HG03066 (cell line): ENCODE measurements at regions not wholly inside any gene's neighbourhood (a gene's known extent, or its start where the extent isn't known, plus 50 kb on each side); places are given as distances from the start of the nearest gene placed in this dataset.

ENCODE experiments used
- ATAC-seq: cut with Tn5 transposase; IDR thresholded peaks from one replicate; pipeline ENCODE4 v1.9.1; 2021; ENCODE audit warnings: low read depth; ENCODE audit not compliant: unreplicated experiment

DNA sequence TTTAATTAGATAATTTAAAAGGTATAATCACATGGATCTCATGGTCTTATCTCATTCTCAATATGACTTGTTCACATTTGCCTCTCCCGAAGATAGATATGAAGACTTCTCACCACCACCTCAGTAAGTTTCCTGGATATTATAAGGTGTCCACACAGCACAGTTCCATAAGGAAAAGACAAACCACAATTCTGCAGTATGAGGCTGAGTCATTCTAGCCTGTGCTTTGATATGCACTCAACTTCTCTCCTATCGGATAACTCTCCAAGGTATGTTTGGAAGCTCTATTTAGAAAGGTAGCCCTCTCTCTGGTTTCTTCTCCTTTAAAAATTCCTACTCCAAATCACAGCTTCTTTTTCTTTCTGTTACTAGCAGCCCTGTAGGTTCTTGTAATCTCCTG, 612.8 kb downstream of the ZPLD1 start:
- no peak for ATAC-seq

DNA sequence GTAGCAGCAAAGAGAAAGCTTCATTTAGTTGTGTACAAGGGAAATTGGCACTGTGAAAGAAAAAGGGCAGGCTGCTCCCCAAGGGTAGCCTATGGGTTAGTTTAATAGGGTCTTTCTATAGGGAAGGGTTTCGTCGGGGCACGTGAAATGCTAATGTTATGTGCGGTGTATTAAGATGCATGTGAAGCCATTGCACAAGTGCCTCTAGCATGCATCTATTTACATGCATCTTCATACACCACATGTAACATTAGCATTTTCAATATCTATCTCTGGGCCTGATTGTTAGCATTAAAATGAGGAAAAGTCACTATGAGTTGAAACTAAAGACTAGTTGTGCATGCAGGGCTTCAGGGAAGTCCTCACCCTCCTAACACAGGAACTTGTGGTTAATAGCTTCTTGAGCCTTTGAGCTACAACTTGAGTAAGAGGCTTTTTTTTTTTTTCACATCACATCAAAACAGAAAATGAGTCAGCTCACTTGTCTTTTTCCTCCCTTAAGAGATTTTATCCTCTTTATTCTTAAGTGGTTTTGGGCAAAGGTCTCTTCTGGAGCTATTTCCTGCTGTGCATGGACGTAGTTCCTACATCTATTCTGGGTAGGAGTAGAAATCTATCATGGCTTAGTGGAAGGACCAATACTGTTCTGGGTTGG, 613.4 kb downstream of the ZPLD1 start:
- ATAC-seq: no peak

DNA sequence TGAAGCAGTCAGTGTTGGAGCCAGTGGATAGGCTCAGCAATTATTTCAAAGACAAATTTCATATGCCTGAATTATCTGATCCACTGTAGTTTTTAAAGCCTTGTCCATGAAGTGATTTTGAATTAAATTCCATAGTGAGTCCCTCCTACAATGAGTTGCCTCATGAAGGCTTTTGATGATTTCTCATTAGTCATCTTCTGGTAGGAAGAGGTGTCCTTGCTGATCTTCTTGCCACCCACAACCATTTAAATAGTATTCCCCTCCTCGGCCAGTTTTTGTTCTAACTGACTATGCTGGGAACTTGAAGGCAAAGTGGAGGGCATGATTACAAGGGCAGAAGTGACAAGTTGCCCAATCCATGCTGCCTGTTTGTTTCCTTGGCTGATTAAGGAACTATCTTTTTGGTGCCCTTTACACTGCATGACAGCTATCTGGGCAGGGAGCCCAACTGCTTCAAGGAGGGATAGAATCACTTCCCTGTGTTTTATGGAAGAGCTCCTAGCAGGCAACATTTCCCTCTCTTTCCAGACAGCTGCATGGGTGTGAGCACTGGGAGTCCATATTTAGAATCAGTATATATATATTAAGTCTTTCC, 617.5 kb downstream of the ZPLD1 start:
- no peak for ATAC-seq

DNA sequence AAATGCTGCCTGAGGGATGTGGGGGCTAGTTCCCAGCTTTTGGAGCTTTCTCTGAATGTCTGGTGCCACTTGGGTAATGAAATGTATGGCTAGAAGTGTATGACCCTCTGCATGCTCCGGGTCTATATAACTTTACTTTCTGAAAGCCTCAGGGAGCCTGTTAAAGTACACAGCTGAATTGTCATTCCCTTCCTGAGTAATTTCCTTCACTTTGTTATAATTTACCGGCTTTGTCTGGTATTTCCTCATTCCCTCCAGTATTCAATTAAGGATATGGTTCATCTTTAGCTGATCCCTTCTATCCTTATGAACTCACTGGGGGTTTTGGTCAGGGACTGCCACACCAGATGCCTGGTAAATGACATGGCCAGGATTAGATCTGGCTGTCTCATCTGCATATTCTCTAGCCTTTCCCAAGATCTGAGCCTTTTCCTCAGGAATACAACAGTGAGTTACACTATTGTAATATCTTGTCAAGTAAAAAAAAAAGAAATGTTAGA, 620.3 kb downstream of the ZPLD1 start:
- ATAC-seq: no peak

DNA sequence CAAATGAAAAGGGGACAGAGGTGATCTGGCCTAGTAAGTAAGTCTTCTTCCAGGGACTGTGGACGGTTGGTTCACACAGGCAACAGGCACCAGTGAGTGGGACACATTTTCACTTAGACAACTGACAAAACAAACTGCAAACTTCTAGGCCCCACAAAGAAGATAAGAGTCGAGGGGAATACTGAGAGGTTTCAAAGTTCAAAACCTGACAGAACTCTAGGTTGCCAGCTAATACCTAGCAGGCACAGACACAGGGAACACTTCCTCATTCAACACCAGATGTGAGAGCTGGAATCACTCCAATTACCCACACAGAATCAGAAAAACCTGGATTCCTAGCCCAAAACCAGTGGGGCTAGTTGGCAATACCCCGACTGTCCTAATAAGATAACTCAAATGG, 621.7 kb downstream of the ZPLD1 start:
- no peak for ATAC-seq

DNA sequence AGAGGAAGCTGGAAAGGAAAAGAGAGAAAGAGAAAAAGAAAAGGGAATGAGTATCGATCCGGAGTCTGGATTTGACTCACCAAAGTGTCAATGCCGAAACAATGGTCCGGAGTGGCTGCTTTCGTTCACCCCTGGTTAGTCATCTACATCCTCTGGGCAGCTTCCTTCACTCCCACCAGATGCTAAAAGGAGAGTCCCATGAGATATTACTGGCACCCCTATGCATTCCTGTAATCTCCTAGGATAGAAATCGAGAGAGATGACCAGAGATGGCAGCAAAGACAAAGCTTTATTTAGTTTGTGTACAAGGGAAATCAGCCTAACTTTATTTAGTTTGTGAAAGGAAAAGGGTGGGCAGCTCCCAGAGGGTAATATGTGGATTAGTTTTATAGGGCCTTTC, 622.2 kb downstream of the ZPLD1 start:
- no peak for ATAC-seq

DNA sequence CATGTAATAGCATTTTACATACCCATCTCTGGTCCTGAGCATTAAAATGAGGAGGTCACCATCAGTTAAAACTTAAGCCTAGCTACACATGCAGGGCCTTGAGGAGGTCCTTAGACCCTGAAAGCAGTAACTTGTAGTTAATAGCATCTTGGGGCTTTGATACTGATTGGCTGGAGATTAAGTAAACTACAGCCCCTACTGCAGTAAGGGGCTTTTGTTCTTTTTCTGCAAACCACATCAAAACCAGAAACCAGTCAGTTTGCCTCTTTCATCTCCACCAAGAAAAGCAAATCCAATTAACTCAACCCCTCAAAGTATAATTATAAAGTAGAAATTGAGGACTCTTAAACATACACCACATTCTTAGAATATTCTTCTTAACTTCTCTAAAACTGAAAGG, 622.7 kb downstream of the ZPLD1 start:
- ATAC-seq: no peak

DNA sequence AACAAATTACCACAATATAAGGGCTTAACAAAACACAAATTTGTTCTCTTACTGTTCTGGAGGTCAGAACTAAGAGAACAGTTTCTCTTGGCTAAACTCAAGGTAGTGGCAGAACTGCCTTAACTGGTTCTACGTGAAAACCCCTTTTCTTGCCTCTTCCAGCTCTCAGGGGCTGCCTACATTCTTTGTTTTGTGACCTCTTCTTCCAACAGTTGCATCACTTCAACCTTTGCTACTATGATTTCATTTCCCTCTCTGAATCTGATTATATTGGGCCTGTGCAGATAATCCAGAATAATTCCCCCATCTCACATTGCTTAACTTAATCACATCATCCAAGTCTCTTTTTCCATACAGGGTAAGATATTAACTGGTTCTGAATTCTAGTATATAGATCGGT, 624.6 kb downstream of the ZPLD1 start:
- ATAC-seq: no peak

DNA sequence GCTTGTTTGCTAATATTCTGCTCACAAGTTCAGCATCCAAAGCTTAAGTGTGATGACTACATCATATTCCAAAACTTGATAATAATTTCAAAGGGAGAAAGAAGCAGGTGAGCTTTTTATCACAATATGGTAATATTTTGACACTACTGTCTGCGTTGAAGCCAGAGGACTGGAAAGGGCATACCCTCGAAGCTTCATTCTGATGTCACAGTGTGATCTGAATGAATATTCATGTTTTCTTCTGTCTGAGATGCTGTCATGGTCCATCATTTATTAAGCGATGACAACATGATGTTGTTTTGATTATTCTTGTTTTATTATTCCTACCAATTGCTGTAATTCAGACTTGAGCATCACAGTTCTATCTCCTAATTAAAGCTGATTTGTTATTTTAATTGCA, 625.4 kb downstream of the ZPLD1 start:
- no peak for ATAC-seq

DNA sequence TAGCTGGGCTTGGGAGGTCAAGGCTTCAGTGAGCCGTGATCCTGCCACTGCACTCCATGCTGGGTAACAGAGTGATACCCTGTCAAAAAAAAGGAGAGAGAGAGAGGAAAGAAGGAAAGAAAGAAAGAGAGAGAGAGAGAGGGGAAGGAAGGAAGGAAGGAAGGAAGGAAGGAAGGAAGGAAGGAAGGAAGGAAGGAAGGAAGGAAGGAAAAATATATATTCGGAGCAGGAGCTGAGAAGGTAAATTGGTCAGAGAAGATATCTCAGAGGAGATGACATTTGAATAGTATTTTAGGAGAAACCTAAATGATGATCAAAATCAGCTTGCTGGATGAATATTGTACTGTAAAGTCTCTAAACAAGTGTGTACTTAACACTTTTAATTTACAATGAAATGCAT, 633.1 kb downstream of the ZPLD1 start:
- ATAC-seq: no peak

DNA sequence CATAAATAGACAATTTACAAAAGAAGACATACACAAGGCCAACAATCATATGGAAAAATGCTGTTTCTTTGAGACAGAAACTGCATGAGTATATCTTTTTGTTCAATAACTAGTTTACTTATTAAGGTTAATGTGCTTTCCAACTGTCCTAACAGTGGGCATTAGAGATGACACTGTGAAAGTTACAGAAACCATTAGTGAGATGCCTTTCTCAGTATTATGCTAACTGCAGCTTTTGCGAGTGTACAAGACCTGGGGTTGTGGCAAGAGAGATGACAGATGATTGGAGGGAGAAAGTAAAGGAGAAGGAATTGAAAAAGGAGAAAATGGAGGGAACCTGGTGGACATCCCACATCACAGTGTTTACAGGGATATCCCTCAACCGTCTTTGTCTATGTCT, 640.5 kb downstream of the ZPLD1 start:
- ATAC-seq: no peak

DNA sequence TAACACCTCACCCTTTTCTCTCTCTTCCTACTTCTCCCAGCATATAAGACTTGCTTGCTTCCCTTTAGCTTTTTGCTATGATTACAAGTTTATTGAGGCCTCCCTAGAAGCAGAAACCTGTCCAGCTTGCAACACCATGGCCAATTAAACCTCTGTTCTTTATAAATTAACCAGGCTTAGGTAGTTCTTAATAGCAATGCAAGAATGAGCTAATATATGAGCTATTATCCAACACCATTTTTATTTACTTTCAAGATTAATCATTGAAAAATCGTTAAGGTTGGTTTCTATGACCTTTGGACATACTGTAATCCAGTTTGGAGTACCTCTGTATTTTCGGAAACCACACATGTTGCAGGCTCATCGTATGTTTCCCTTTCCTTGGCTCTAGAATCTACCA, 643.1 kb downstream of the ZPLD1 start:
- no peak for ATAC-seq

DNA sequence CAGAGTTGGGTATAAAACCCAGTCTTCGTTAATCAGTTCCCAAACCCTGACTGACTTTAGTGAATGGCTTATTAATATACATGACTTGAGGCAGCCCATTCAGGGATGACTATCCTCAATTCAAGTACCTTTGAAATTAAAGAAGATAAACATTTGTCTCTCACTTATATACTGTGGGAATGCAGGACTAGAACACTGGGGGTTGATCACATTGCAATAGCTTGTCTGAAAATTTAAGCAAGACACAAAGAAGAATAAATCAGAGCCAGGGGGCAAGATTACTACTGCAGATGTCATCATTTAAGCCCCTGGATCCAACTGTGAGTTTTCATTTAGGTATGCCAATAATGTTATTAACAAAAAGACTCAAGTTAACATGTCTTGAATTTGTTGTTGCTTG, 647.7 kb downstream of the ZPLD1 start:
- no peak for ATAC-seq

DNA sequence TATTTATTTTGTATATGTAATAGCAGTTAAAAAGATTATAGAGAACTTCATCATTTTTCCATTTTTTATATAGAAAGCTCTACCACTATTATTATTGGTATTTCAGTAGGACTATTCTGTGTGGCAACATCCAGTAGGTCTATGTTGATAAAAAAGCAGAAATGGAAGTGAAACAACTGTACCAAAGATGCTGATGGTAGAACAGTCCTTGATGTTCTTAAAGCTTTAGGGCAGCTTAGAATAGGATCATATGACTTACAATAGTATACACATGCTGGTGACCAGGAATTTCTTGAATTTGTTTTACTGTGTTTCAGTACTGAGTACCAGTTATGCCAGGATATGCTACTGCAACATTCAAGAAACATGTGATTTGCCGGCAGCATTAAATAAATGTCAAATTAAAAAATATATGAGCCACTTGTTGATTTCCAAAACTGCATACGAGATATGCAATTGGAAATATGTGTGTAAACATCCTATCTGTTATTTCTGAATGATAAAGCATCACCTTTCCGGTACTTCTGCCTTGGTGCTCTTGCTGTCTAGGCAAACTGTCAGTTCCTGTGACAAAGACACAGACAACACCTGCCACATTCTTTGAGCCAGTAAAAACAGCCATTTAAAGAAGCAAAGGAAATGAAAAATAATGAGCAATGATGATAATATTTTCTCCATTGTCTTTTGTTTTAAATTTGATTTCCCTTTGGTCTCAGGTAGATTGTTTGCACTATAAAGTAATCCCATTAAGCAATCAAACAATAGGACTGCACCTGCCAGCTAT, 649.2 kb downstream of the ZPLD1 start:
- ATAC-seq: no peak

DNA sequence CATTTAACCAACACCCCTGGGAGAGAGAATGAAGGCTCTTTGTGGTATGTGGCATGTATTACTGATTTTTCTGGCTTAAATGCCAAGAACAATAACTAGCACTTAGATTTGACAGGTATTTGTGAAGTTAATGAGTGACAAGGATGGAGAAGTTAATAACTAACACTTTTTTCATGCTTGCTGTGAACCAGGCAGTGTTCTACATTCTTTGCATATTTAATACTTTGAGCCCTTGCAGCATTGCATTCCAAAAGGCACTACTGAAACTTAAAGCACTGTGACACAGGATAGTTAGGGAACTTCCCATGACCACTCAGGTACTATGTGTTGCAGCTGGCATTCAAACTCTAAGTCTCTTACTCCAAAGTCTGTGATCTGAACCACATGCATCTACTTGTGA, 650.6 kb downstream of the ZPLD1 start:
- ATAC-seq: peak; percentile 76

DNA sequence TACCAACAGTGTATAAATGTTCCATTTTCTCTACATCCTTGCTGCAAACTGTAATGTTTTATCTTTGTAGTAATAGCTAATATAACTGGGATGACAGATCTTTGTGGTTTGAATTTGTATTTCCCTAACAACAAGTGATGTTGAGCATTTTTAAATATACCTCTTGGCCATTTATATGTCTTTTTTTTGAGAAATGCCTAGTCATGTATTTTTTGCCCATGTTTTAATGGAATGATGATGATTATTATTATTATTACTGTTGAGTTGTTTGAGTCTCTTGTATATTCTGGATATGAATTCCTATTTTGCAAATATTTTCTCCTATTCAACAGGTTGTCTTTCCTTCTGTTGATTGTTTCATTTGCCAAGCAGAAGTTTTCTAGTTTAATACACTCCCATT, 654.9 kb downstream of the ZPLD1 start:
- ATAC-seq: no peak

DNA sequence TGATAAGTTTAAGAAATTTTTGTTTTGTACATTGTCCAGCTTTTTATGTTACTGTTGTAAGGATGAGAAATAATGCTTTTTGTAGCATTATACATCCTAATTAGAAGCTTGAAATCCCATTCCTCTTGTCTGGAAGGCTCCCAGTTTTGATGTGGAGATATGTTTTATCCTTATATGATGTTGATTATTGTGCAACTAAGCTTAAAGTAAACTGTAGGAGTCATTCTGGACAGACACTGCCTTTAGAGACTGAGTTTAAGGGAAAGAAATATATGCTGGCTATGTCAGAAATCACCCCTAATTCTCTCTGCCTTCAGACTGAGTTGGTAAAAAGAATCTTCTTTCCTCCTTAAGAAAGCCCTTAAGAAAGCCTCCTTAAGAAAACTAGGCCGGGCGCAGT, 670.4 kb downstream of the ZPLD1 start:
- ATAC-seq: no peak

DNA sequence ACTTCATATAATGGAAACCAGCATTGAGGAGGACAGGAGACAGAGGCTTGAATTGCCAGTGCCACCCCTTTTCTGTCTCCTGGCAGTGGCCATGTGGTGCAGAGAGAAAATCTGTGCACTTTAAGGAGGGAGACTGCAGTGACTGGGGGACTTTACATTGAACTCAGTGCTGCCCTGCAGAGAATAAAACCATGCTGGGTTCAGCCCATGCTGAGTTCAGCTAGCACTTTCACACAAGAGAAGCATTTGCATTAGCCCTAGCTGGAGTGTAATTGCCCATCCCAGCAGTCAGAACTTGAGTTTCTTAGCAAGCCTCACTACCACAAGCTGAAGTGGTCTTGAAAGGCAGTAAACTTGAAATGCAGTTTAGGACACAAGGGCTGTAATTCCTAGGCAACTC, 677.5 kb downstream of the ZPLD1 start:
- no peak for ATAC-seq

DNA sequence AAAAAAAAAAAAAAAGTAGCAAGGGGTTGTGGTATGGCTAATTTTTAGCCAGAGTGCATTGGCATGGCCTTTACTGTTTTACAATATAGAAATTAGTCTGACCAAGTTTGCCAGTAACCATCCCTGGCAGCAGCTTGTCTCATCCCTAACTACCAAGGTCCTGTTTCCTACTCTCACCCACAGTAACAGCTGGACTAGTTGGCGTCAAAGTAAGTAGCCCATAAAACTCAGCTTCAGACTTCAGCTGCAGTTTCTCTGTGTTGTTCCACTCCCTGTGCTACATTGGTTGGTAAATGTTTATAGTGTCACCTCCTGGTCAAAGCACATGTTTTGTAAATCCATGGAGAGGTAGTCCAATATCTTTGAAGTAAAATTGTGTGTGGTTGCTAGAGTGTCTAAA, 691.3 kb downstream of the ZPLD1 start:
- no peak for ATAC-seq

DNA sequence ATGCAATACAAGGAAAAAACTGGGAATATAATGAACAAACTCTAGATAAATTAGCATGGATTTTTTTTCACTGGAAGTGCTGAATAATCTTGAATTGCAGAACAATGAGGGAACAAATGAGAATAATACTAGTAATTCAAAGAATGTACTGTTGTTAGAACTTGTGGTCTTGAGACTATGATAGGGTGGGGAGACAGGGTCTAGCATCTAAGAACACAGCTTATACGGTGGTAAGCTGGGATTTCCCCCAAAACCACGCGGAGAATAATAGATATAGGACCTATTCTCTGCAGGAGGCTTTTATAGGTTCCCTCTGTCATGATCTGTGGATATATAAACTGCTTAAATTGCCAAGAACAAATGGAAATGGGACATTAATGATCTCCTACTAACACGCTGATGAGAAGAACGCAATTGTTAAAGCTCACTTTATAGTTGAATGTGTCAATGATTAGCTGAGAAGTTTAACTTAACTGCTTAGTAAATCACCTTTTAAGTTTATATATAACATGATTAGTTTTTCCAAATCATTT, 692.3 kb downstream of the ZPLD1 start:
- ATAC-seq: peak; percentile 3

DNA sequence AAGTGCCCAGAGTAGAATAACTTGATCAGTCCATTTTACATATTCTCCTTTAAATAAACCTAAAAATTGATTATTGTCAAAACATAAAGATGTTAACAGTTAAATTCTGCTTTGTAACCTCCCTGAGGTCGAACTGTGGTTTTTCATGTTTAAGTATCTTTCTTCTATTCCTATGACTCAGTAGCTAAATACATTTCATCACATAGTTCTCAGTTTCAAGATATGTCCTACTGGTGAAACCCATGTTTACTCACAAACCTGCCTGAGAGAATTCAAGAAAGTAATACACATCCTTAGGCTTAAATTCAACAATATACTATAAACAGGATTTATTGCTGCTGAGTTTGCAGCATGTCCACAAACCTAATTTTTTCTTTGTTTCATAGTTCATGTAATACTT, 692.9 kb downstream of the ZPLD1 start:
- ATAC-seq: peak; percentile 91
